HG03571 (cell line): ENCODE measurements at regions not wholly inside any gene's neighbourhood (a gene's known extent, or its start where the extent isn't known, plus 50 kb on each side); places are given as distances from the start of the nearest gene placed in this dataset.

Source experiments
- ATAC-seq: cut with Tn5 transposase; IDR thresholded peaks from one replicate; pipeline ENCODE4 v1.9.1; 2021; ENCODE audit not compliant: unreplicated experiment

DNA sequence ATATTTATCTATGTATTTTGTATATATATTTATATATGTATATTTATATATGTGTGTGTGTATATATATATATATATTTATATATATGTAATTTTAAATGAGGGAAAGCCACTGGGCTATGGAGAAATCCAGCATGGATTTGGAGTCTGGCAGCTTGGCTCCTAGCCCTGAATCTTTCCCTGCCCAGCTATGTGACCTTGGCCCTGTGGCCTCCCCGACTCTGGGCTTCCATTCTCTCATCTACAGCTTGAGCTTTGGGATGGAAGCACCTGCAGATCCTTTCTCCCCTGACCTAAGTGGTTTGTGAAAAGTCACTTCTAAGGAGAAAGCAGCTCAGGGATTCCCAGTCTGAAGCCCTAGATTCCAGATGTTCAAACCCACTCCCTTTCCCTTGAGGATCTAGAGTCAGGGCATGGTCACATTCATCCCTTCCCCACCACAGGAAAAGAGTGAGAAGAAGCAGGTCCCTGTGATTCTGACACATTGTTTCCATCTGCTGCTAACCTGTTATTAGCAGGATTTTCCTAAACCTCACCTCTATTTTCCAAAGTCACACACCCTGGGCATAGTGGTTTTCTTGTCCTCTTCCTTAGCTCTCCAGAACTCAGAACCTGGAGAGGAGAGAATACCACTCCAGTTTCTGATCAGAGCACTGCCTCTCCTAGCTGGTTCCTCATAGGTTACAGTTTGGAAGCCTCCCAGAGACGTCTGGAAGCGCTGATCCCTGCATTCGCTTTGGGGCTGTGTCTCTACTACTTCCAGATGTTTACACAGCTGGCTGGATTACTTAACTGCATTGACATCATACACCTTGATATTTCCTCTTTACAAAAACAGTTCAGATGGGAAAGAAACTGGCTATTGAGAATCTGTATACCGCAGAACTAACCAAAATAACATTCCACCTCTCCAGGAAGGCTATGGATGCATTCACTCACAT is 327.5 kb upstream of the ZMIZ1 start:
- no peak for ATAC-seq

DNA sequence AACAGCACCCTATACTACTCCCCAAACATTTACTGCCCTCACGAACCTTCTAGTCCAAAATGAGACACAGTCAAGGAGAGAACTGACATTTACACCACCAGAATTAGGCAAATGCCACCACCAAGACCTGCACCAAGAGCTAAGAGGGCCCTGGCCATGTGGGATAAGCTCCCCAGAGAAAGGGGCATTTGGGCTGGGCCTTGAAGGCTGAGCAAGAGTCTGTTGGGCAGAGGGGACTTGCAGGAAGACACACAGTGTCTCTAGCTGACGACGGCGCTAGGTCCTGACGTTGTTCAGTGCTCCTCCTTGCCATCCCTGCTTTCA is 326.4 kb upstream of the ZMIZ1 start:
- ATAC-seq = no peak

DNA sequence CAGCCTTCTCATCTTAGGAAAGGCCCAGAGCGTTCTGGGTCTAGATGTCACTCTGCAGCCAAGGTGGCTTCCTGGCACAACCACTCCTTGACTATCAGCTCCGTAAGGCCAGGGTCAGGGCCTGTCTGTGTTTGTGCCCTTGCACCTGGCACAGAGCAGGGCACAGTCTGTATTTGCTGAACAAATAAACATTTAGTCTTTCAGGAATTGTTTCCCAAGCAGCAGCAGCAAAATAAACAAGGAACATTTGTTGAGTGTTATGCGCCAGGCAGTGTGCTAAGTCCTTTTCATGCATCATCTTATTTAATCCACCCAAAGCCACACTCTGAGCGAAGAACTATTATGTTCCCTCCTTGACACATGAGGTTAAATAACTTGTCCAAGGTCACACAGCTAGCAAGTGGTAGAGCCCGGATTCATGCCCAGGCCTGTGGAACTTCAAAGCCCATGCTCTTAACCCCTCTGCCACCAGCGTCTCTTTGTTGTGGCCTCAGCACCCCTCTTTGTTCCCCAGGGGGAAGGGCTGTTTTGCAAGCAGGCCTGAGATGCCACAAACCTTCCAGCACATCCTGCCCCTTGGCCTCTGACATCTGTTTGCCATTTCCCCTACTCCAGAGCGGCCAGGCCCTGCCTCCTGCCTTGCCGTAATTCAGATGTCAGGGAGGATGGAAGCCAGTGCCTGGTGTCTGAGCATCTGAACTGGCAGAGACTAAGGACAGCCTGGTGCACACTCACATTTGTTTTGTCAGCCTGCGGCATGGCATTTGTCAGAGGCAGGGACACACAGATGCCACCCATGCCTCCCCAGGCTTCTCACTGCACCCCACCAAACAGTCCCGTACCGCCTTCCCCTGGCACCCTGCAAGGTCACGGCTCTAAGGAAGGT is 325.8 kb upstream of the ZMIZ1 start:
- ATAC-seq = no peak

DNA sequence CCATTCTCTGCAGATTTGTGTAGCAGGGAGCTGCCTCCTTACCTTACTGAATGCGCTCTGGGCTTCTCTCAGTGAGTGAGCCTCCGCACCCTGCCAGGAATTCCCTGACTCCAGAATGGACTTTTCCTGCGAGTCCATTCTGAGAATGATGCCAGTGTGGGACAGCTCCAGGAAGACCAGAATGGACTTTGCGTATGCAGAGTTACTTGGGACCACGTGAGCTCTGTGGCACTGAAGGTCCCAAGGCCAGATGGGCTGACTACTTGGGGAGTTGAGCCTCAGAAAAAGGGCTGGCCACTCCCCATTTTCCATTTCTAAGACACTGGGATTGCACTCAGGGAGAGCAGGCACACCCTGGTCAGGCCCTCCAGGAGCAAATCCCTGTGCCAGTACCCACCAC is 324.7 kb upstream of the ZMIZ1 start:
- no peak for ATAC-seq

DNA sequence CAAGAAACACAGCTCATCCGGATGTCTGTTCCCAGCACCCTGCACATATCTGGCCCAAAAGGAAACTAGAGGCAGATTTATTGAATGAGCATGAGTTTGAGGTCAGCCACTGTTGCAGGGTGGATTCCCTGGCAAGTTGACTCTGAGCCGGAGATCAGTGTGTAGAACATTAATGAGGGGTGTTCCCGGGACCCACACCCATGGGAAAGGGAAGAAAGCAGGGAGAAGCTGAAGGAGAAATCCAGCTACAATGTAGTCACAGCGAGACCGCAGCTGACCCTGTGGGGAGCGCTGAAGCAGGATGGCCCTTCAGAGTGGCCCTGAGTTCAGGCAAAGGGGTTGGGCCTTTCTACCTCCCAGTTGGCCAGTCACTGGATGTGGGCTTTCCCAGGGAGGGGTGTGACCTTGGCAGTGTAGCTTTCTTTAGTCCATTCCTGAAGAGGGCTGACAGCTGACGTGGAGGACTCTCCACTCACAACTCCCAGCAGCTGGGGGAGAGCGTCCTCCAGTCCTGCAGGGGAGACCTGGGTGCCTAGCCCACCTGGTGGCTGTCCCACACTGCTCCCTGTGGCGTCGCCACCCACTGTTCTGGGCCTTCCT is 324.2 kb upstream of the ZMIZ1 start:
- ATAC-seq = no peak

DNA sequence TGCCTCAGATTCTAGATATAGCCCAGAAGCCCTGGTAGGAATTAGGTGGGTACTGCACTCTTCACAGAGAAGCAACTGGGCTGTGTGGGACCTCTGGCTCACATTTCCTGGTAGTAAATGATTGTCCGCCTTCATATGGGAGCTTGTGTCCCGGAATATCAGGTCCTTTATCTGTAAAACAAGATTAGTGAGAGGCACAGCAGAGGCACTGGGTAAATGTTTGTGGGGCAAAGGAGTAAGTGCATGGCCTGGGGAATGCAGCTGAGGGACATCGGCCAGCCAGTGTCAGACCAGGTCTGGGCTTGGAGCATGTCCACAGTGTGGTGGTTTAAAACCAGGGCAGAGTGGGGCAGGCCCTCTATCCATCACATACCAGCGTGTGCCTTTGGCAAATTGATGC is 323.3 kb upstream of the ZMIZ1 start:
- no peak for ATAC-seq

DNA sequence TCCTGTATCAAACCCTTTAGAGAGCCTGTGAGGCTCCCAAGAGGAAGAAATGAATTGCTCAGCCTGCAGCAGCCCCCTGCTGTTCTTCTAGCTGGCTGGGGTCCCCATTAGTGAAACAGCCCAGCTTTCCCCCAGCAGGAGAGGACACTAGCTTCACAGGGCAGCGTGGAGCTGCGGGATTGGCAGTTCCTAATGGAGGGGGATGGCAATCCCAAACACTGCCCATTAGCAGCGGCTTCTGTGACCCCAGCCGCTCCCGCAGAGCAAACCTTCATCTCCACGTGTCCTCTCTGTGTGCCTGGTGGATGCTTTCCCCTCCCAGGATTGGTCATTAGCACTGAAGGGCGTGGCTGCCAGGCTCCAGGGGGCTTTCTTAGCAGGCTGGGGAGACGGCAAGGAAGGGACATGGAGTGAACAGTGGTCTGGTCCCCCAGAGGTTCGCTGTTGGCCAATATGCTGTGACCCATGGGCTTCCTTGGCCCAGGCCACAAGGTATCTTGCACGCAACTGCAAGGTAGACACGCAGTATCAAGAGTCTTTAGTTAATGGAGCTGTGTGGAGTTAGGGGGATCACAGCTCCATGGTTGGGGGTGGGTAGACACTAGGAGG is 322.5 kb upstream of the ZMIZ1 start:
- ATAC-seq = no peak

DNA sequence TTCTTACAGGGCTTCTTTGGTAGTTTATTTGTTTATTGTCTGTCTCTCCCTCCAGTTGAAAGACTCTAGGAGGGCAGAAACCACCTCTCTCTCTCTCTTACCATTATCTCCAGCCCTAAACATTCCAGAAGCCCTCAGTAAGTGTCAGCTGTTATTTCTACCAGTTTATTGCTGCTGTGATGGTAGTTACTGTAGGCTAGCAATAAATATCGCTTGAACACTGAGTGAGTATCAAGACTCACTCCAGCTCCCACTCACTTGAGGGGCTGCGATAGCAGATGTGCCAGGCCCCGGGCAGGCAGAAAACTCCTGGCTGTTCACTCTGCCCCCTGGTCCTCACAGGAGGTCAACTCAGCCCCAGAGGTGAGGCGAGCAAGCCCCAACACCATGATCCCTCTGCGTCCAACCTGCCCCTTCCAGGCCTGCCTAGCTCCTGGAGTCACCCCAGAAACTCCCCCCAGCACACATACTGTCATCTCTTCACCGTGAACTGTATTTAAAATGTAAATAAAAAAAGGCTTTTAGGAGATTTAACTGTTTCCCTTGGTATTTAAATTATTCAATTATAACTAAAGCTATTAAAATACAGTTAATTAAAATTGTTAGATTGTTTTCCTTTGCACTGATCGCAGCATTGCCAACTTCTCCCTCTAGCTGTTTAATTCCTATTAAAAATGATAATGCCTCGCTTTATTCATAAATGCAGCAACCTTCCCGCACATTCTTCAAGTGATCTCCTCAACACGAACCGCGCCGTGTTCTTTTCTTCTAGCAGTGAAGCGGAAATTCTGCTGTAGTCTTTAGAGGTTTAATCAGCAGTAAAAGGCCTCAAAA is 321.1 kb upstream of the ZMIZ1 start:
- no peak for ATAC-seq

DNA sequence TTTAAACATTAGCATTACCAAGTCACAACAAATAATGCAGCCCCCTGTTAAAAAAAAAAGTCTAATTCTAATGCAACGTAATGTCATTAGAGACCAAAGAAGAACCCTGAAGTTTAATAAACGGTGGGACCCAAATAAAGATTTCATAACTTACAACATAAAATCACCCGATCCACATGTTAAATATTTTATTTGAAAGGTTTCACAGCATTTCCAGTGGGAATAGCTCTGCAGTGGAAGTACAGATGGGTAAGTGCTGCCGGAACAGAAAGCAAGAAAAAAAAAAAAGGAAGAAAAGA is 320.6 kb upstream of the ZMIZ1 start:
- ATAC-seq = no peak

DNA sequence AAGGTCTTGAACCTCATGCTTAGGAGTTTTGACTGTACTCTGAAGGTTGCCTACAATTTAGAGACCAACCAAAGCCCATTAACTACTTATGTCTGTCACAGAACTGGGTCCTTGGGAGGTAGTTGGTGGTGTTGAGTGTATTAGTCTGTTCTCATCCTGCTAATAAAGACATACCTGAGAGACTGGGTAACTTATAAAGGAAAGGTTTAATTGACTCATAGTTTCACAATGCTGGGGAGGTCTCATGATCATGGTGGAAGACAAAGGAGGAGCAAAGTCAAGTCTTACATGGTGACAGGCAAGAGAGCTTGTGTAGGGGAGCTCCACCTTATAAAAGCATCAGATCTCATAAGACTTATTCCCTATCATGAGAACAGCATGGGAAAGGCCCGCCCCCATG is 319.6 kb upstream of the ZMIZ1 start:
- ATAC-seq = no peak

DNA sequence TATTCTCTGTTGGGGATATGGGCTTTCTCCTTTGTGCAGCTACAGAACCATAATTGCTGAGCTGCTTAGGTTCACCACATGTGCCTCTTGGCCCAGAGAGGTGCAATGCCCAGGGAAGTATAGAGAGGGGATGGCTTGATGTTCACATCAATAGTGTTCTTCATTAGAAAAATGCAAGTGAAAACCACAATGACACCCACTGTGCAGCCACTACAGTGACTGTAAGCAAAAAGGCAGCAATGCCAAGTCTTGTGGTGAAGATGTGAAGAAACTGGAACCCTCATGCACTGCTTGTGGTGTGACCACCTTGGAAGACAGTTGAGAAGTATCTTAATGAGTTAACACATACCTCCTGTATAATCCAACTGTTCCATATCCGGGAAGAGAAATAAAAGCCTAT is 318.9 kb upstream of the ZMIZ1 start:
- ATAC-seq = no peak

DNA sequence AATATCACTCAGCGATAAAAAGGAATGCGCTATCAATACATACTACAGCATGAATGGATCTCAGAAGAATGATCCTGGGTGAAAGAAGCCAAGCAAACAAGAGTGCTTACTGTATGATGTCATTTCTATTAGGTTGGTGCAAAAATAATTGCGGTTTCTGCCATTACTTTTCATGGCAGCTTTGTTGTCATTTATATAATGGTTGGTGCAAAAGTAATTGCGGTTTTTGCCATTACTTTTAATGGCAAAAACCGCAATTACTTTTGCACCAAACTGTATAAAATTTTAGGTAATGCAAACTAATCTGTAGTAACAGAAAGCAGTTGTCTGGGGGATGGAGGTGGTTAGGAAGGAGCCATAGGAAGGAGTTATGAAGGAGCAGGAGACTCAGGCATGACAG is 318.3 kb upstream of the ZMIZ1 start:
- no peak for ATAC-seq

DNA sequence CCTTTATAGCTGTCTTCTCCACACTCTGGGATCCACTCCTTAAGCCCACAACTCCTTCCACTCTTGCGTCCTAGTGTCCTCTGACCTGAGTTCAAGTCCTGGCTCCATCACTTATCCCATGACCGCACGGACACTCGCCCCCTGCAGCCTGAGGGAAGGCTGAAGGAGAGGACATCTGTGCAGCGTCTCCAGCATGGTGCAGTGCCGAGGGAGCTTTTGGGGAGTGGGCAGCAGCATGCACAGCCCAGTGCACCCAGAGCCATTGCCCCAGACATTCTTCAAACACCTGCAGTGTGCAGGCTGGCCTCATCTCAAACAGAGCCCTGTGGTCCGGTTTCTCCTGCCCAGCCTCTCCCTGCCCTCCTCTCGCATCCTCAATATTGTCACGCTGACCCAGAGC is 317.1 kb upstream of the ZMIZ1 start:
- ATAC-seq = no peak

DNA sequence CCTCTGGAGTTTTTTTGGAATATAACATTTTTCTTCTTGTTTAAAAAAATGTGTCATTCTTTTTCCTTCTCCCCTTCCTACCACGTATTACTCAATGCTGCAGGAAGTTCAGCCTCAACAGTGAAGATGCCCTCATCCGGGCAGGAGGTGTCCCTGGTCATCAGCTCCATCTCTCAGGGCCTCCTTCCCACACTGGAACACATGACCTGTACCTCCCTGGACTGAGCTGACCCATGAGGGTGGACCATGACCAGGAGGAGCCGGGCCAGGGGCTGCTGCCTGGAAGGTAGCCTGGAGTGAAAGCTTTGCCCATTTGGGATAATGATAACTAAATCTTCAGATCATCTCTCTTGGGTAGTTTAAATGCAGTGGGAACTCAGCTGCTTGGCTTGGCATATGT is 316.5 kb upstream of the ZMIZ1 start:
- ATAC-seq = no peak

DNA sequence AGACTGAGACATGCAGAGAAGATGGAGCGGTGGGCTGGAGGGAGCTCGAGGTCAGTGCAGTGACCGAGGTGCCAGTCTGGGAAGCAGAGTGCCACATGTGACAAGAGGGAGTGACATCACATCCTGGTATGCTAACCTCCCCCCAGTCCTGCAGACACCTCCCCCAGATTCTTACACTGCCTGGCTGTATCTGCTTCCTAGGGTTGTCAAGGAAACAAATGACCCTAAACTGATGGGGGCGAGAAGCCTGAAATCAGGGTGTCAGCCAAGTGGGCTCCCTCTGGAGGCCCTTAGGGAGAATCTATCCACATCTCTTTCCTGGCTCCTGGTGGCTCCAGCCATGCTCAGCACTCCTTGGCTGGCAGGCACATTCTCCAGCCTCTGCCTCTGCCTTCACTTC is 316.1 kb upstream of the ZMIZ1 start:
- ATAC-seq = no peak

DNA sequence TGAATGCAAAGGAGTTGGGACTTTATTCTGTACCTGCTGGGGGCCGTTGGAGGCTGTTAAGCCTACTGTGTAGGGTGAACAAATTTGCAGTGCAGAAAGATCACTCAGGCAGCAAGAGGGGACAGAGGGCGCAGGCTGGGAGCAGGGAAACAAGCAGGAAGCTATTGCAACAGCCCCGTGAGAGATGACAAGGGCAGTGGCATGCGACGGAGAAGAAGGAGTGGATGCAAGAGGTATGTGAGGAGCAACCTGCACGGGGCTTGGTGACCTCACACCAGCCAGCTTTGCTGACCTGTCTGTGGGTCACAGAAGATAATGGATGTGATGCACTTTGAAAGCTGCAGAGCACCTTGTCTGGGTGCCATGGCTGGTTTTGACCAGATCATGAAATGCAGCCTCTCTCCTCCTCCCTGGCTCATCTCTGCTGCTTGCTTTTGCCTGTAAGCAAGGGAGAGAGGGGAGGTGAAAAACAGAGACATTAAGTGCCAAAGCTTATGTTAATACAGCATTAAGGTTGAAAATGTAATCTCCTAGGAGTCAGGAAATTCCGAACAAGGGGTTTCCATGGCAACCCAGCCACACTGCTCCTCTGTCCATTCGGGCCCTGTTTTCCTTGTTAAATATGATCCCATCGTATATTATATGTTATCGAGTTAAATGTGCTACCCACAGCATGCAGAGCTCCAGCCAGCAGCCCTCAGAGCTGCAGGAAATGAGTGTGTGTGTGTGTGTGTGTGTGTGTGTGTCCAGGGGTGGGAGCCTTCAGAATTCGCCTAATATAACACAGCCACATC is 314.3 kb upstream of the ZMIZ1 start:
- ATAC-seq = no peak

DNA sequence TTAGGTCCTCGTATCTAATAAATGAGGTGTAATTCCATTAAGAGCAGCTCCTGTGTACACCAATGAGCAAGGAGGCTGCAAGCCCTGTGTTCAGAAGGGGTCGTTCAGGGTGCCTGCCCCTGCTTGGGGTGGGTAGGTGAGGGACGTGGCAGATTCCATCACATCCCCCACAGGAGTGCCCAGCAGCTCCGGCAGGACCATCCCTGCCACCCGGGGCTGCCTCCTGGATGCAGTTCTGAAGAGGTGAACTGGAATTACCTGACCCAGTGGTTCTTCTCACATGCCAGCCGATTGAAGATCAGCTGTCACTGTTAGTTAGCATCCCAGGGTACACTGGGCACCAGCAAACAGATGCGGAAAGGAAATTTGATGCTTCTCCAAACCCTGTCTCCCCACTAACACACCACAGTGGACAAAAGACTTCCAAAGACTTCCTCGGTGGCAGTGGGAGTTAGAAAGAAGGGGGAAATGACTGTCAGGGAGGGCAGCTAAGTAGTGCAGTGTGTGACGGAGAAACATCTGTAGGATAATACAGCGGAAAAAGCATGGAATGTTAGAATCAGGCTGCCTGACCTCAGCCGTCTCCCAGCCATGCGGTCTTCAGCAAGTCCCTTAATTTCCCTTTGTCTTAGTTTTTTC is 313.6 kb upstream of the ZMIZ1 start:
- ATAC-seq = no peak

DNA sequence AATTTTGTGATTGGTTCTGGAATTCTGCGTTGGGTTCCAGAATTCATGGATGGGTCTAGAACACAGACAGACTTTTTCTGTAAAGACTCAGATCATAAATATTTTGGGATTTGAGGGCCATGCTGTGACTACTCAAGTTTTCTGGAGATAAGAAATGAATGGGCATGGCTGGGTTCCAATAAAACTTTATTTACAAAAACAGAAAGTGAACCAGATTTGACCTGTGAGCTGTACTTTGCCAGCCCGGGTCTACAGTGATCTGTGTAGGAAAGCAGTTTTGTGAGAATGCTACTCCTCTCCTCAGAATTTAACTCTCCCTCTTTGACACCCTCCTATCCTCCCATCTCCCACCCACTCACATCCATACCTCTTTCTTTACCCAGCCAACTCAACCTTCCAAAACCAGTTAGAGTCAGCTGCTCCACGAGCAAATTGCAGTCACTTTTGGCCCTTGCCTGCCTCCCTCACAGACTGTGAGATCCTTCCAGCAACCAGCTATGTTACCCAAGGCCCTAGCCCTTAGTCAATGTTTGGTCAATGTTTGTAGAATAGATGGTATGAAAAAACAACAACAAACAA is 312.8 kb upstream of the ZMIZ1 start:
- no peak for ATAC-seq
